Activated CD8-positive, alpha-beta memory T cell treated with anti-CD3 and anti-CD28 coated beads, Interleukin-2, amount 50 U/mL, for 1 hour (primary cell): ENCODE measurements at regions not wholly inside any gene's neighbourhood (a gene's known extent, or its start where the extent isn't known, plus 50 kb on each side); places are given as distances from the start of the nearest gene placed in this dataset.

Experiments
- DNase-seq: peaks from one replicate; pipeline ENCODE4 v3.0.0-alpha.2; 2020; ENCODE audit errors: extremely low read depth

DNA sequence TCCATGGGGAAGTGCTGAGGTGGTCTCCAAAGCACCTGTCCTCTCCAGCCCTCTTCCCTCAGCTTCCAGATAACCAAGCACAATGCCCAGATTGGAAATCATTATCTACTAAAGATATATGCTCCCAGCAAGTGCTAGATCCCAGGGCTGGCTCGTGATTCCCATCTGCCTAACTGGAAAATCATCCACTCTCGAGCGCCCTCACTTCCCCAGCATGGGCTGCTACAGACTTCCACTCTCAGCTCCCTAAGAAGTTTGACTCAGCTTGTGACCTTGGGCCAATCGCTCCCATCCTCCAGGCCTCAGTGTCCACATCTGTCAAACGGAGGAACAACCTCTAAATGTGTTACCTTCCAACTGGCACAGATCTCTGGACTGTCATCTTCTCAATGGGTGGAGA is 112.4 kb upstream of the ZMIZ1 start:
- no peak for DNase-seq

GRCh38 chr10:78957471-78958039 is 111.2 kb upstream of the ZMIZ1 start:
- DNase-seq: no peak

DNA sequence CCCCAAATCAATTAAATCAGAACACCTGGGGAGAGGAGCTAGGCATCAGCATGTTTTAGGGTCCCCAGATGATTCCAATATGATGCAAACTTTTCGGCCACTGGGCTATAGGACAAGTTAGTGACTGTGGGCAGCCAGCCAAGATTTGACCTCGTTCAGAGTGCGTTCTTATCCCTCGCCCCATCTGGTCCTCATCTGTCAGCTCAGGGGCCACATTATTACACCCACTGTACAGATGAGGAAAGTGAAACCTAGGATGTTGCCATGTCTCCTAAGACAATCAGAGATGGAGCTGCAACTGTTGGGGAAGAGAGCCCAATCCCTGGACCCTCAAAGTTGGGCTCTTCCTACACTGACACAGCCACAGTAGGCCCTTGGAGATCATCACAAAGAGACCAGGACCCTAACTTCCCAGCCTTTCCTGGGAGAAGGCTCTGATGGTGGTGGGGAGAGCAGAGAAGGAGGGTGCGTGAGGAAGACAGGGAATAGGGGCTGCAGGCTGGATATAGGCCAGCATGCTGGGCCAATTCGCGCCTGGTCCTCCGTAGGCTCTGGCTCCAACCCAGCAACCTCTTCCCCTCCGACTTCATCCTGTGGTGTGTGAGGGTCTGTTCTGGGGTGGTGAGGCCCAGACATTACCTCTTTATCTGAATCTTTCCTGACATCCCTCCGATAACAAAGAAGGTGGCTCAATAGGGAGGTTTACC is 109.4 kb upstream of the ZMIZ1 start:
- no peak for DNase-seq

DNA sequence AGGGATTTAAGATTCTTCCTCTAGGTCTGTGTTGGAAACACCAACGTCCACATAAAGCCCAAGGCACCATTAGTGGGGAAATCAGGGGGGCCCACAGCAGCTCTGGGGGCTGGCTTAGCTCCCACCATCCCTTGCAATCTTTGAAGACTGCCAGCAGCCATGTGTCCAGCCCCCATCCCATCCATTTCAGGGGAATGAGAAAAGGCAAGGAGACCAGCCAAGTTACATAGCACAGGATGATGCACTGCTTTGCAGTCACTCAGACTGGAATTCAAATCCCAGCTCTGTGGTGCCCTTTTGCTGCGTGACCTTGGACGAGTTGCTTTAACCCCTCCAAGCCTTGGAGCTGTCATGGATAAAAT is 108.9 kb upstream of the ZMIZ1 start:
- DNase-seq: no peak

DNA sequence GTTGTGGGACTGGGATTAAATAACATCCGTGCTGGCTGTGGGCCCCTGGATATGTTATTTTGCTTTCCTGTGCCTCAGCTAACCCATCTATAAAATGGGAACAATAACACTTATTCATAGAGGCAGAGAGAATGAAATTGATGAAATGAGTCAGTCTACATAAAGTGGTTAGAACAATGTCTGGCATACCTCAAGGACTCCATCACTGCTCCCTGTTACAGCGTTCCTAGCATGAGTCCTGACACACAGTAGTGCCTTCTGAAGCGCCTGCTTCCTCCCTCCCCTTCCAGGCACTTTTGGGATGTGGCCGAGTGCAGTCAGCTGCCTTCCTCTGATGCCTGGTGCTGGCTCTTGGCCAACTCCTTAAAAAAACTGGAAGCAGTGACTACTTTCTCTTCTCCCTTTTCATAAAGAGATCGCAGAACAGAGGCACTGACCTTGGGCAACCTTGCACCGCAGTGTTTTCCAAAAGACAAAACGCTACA is 108.4 kb upstream of the ZMIZ1 start:
- DNase-seq: no peak

- no peak for DNase-seq
These were observed 107.0 kb upstream of the ZMIZ1 start for GRCh38 chr10:78961760-78962159.

DNA sequence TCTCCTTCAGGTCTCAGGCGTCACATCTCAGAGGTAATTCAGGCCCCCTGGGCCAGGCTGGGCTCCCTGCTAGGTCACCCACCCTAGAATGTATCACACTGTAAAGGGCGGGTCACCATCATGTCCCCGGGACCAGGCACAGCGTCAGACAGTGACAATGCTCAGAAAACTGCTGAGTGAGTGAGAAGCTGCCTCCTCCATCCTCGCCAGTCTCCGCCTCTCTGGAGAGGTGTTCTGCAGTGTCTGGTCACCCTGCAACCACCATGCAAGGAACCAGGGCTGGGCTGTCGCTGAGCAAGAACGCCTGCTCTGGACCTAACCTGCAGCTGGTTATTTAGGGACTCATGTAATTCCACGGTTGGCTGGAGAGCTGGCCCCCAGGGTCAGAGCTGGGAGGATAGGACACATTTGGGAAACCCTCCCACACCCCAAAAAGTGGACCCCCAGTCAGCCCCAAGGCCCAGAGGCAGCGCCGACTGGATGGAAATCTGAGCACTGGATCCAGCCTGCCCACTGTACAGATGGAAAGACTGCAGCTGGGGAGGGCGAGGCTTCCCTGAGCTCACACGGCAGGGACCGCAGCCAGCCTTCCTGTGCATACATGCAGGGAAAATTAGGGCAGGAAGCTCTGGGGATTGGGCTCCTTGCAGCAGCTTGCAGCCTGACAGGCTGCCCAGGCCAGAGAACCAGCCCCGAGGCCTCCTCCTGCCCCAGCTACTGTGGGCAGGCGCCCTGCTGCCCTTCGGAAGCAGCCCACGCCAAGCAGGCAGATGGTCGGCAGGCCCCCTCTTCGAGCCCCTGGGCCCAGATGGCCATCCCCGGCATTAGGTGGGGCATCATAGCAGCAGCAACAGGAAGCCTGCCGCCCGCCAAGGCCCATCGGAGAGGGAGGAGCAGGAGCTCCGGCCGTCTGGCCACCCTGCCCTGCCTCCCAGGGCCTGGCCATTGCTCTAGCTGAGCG is 105.4 kb upstream of the ZMIZ1 start:
- no peak for DNase-seq

DNA sequence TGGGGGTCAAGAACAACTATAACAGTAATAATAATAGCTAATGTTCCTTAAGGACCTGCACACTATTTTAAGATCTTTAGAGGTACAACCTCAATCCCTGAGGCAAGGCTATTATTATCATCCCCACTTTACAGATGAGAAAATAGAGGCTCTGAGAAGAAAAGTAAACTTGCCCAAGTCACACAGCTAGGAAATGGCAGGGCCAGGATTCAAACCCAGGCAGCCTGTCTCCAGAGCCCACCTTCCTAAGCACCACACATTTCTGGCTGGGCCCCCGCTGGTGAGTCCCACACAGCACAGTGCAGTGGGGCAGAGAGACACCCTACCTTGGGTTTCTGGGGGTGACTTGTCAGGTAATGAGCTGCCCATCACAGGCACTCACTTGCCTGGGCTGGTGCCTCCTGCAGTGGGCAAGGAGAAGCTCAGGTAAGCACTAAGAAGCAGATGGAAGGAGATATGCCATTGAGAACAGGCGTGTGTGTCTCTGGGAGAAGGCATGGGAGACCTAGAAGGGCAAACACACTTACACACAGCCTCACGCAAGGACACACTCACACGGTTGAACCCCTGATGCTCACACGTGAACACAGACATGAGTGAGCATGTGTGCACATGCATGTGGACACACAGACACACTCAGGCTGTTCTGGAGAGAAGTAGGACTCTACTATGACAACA is 104.4 kb upstream of the ZMIZ1 start:
- DNase-seq: no peak

DNA sequence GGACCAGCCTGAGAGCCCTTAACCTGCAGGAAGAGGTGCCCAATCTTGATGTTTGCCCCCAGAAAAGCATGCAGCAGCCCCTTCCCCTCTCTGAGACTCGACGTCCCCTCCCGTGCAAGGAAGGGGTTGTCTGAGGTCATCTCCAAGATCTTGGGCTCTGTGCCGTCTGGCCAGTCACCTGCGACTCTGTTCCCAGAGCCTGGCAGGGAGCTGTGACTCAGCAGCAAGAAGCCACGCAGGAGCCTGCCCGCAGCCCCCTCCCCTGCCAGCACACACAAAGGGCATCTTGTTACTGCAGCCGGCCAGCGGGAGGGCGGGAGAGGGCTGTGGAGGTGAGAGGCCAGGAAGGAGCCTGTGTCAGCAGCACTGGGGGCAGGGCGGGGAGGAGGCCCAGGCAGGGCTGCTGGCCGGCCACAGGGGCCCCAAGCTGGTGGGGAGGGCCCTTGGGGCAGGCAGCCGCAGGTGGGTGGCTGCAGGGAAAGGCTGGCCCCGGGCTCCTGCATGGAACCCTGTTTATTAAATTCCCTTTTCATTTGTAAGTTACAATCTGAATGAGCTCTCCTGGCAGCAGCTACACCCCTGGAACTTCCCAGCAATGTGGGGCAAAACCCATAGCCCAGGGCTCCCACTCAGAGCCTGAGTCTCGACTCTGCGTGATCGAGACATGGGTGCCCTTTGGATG is 103.7 kb upstream of the ZMIZ1 start:
- DNase-seq: no peak

- no peak for DNase-seq
These were observed 102.5 kb upstream of the ZMIZ1 start for GRCh38 chr10:78966182-78966787.

DNA sequence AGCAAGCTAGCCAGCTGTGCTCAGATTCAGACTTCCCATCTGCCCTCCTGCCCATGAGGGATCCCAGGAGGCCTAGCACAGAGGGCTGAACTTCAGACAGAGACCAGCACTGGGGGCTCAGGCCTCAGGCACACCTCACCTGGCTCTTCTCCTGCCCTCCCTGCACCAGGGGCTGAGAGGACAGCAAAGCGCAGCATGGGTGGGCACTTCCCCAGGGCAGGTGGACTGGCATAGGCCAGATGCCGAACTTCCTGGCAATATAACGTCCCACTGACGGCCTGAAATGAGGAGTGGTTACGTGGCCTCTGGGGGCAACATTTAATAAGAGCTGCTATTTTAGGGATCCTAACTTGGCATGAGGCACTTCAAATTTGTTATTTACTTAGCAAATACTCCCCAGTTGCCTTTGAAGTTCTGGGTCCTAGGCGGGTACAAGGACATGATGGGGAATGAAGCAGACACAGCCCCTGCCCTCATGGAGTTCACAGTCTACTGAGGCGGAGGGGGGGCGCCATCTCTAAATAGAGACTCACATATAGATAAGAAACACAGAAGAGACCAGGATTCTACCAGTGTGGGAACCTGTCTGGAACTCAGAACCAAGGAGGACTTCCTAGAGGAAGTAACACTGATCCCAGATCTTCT is 101.8 kb upstream of the ZMIZ1 start:
- DNase-seq: no peak

- DNase-seq: no peak
These were observed 100.3 kb upstream of the ZMIZ1 start for GRCh38 chr10:78968300-78968942.

GRCh38 chr10:78968943-78969342 is 99.8 kb upstream of the ZMIZ1 start:
- no peak for DNase-seq

DNA sequence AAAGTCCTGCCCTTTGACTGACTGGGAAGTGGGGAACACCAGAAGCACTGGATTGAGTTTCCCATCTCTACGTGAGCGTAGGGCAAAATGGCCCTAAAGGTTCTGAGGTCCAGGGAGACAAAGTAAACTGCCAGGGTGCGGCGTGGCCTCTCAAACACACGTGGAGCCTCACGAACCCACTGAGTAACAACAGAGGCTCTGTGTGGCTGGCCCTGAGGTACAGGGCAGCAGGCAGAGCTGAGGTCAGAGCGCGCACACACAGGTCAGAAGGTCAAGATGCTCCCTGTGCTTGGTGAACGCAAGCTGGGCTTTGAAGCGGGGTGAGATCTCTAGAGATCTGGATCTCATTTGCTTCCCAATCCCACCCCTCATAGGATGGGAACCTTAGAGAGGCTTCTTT is 99.0 kb upstream of the ZMIZ1 start:
- DNase-seq: no peak

DNA sequence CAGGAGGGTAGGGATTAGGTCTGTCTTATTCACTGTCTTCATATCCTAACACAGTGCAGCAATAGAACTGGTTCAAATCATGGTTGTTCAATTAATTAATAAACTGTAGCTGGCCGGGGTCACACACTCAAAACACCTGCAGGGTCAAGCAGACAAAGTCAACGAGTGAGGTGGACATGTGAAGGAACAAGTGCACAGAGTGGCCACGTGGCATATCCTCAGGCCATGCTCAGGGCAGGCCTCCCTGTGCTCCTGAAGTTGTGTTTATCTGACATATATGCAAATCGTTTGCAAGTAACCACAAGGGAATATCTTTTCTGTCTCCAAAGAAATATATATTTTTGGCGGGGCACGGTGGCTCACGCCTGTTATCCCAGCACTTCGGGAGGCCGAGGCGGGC is 98.5 kb upstream of the ZMIZ1 start:
- no peak for DNase-seq

DNA sequence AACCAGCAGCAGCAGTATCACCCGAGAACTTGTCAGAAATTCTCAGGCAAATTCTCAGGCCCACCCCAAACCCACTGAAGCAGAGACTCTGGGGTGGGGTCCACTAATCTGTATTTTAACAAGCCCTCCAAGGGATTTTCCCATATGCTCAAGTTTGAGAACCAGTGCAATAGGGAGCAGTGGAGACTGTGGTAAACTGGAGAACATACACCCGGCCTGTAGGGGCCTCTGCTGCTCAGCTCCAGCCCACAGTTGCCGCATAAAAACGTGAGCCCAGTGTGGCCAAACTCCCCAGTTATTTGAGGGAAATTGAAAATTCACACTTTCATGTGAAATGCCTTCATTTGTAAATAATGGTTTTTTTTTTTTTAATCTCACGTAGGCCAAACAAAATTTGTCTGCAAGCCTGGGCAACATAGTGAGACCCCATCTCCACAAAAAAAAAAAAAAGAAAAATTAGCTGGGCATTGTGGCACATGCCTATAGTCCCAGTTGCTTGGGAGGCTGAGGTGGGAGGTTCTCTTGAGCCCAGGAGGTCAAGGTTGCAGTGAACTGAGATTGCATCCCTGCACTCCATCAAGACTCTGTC is 97.6 kb upstream of the ZMIZ1 start:
- DNase-seq: no peak

DNA sequence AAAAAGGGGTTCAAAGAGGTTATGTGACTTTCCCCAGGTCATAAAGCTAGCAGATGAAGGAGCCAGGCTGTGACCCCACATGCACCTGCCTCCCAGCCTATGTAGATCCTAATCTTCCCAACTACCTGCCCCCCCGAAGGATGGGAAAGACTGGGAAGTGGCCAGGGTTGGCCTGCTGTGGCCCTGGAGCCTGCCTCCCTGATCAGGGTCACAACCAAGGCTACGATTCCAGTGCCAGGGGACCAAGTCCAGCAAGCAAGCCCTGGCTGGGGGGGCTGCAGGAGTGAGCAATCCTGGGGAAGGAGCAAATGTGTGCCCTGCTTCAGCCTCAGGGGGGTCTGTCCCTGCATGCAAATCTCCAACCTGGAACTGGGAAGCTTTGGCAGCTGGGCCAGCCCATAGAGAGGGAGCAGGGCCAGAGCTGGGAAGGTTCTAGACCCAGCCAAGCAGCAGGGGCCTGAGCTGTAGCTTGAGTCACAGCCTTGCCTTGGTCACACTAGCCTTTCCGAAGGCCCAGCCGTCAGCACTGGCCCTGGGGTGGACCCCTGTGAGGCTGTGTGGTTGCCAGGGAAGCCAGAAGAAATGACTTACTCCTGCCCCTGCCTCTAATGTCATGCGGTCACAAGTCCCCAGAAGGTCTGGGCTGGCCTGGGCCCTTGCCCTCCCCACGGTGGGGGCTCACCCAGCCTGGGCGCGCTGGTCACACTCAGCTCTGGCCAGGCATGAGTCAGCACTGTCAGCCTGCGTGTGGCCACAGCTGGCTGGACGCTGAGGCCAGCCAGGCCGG is 96.4 kb upstream of the ZMIZ1 start:
- DNase-seq: no peak

DNA sequence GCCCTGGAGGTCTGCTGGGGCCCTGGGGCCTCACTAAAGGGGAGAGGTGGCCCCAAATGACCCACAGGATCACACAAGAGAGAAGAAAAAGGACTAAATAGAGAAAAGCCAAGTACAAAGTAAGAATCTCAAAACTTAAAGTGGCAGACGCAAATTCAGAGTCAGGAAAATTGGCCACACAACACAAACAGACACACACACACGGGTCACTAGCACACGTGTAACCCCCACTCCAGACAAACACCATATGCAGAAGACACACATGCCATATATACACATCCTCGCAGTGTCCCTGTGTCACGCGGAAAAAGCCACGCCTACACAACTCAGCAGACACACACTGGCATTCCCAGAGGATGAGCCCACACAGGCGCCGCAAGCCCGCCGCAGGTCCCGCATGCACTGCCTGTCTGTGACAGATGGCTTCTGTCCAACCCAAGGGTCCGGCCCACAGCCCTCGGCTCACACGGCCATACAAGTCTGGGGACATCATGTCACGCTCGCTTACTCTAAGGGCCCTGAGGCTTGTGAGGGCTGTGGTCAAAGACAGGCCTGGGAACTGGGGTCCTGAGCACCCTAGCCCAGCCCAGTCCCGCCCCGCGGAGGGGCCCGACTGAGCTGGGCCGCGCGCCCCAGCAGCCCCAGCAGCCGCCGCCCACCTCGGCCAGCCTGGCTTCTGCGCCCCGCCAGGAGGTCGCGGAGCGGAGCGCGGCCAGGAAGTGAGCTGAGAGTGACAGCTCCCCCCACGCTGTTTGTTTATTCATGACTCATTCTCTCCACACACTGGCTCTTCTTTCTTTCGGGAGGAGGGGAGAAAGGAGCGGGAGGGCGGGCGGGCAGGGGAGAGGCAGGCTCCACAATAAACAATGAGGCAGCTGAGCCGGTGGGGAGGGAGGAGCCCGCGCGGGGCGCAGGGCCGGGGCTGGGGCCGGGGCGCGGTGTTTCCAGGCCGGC is 95.5 kb upstream of the ZMIZ1 start:
- peak; percentile 38 for DNase-seq
